Kidney (tissue), 13 donors: ENCODE measurements at regions not wholly inside any gene's neighbourhood (a gene's known extent, or its start where the extent isn't known, plus 50 kb on each side); places are given as distances from the start of the nearest gene placed in this dataset.
A peak's percentile ranks its signal among the peaks of the same experiment; 100 is the strongest.
"Not testable (repeated sequence)": the region's sequence is repeated elsewhere in the genome, so short reads cannot be mapped to it uniquely, and the experiment has no call there.

Source experiments
- DNase-seq, 5 donors: peaks; one replicate each; pipeline ENCODE4 v3.0.0-alpha.2; 2013 to 2020
- FAIRE-seq: peaks from 2 replicates; lab custom pipeline; 2012; peaks lifted over from hg19 to GRCh38; lab: Jason Lieb, UNC
- H3K27ac ChIP-seq, 2 donors: one replicate each; pipeline ENCODE4 v1.7.0; 2013; ENCODE audit warnings: low read depth in 2 of 2, low read length in 2 of 2, inconsistent platforms in 1 of 2
- H3K27me3 ChIP-seq: one replicate; pipeline ENCODE4 v1.7.1; 2013; ENCODE audit warnings: low read length, inconsistent platforms; ENCODE audit not compliant: control insufficient read depth, insufficient read depth
- H3K36me3 ChIP-seq, 3 donors: one replicate each; pipeline versions ENCODE4 v1.7.0 to v1.7.1; 2013; ENCODE audit warnings: low read length in 3 of 3, control low read depth in 1 of 3, inconsistent platforms in 1 of 3; ENCODE audit not compliant: insufficient read depth in 3 of 3, control insufficient read depth in 2 of 3
- H3K4me1 ChIP-seq, 3 donors: one replicate each; pipeline versions ENCODE4 v1.7.0 to v1.7.1; 2013; ENCODE audit warnings: low read length in 3 of 3, inconsistent platforms in 1 of 3, low read depth in 1 of 3; ENCODE audit not compliant: control insufficient read depth in 2 of 3, insufficient read depth in 2 of 3
- H3K4me3 ChIP-seq, 3 donors: one replicate each; pipeline versions ENCODE4 v1.7.0 to v1.8.1; 2013; ENCODE audit warnings: low read length in 3 of 3, control low read depth in 1 of 3, inconsistent platforms in 1 of 3
- H3K9ac ChIP-seq, 3 donors: one replicate each; pipeline versions ENCODE4 v1.7.0 to v1.7.1; 2013; ENCODE audit warnings: low read length in 3 of 3, control low read depth in 1 of 3, inconsistent platforms in 1 of 3
- H3K9me3 ChIP-seq, 3 donors: one replicate each; pipeline versions ENCODE4 v1.7.0 to v1.7.1; 2013; ENCODE audit warnings: low read length in 3 of 3, control low read depth in 1 of 3, inconsistent platforms in 1 of 3; ENCODE audit not compliant: control insufficient read depth in 2 of 3, insufficient read depth in 1 of 3
- intact Hi-C: fragments of 100-400 bp; cut with DNase I; formaldehyde crosslinking; loops from one replicate; pipeline ENCODE4 v1.11.1; 2022
- TF ChIP-seq, protein P1 (sequence below): IDR thresholded peaks from 3 replicates; pipeline ENCODE4 v1.5.1; 2012; ENCODE audit warnings: mild to moderate bottlenecking, moderate library complexity, borderline replicate concordance; ENCODE audit not compliant: insufficient read depth; ENCODE audit errors: extremely low read depth
- donor health status: control.
- donor health status: control.
- donor health status: control.
- donor health status: control.
- donor health status: control.
- donor health status: DM: yes; HTN: yes; CAD: no.
- donor health status: Normal renal cell carcinoma (clear cell type).

DNA sequence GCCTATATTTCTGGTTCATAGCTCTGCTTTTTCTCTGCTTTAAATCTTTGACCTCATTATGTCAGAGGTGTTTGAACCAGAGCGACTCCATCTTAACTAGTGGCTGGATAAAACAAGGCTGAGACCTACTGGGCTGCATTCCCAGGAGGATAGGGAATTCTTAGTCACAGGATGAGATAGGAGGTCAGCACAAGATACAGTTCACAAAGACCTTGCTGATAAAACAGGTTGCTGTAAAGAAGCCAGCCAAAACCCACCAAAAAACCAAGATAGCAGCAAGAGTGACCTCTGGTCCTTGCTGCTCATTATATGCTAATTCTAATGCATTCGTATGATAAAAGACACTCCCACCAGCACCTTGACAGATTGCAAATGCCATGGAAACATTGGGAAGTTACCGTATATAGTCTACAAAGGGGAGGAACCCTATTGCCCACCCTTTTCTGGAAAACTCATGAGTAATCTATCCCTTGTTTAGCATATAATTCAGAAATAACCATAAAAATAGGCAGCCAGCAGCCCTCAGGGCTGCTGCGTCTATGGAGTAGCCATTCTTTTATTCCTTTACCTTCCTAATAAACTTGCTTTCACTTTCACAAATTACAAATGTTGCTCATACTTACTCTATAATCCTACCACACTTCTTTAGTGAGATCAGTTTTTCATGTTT, 193.9 kb downstream of the NAF1 start:
- H3K9me3 ChIP-seq, result no peaks in the 10 kb centered on the region
- no peaks in the 10 kb centered on the region for H3K4me1 ChIP-seq
- H3K27ac ChIP-seq, result no peak overlapping the region
- H3K9ac ChIP-seq, result no peak overlapping the region
- TF ChIP-seq, protein P1, sequence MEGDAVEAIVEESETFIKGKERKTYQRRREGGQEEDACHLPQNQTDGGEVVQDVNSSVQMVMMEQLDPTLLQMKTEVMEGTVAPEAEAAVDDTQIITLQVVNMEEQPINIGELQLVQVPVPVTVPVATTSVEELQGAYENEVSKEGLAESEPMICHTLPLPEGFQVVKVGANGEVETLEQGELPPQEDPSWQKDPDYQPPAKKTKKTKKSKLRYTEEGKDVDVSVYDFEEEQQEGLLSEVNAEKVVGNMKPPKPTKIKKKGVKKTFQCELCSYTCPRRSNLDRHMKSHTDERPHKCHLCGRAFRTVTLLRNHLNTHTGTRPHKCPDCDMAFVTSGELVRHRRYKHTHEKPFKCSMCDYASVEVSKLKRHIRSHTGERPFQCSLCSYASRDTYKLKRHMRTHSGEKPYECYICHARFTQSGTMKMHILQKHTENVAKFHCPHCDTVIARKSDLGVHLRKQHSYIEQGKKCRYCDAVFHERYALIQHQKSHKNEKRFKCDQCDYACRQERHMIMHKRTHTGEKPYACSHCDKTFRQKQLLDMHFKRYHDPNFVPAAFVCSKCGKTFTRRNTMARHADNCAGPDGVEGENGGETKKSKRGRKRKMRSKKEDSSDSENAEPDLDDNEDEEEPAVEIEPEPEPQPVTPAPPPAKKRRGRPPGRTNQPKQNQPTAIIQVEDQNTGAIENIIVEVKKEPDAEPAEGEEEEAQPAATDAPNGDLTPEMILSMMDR, result no peak
- intact Hi-C loops, result no loop called here
- no peaks in the 10 kb centered on the region for H3K36me3 ChIP-seq
- DNase-seq (no peak), FAIRE-seq (no peak)
- no peak overlapping the region for H3K4me3 ChIP-seq
- H3K27me3 ChIP-seq, result no peaks in the 10 kb centered on the region

DNA sequence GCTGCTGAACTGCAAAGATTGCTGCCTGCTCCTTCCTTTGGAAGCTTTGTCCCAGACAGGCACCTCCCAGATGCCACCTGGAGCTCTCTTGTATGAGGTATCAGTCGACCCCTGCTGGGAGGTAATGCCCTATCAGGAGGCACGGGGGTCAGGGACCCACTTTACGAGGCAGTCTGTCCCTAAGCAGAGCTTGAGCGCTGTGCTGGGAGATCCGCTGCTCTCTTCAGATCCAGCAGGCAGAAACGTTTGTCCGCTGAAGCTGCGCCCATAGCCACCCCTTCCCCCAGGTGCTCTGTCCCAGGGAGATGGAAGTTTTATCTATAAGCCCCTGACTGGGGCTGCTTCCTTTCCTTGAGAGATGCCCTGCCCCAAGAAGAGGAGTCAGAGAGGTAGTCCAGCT, 197.5 kb downstream of the NAF1 start:
- no peaks in the 10 kb centered on the region for H3K4me1 ChIP-seq
- intact Hi-C loops, result no loop called here
- H3K36me3 ChIP-seq, result no peaks in the 10 kb centered on the region
- H3K9me3 ChIP-seq, result no peaks in the 10 kb centered on the region
- TF ChIP-seq, protein P1, result no peak
- FAIRE-seq (no peak), DNase-seq (no peak)
- no peak overlapping the region for H3K9ac ChIP-seq
- no peak overlapping the region for H3K27ac ChIP-seq
- H3K4me3 ChIP-seq, result no peak overlapping the region
- H3K27me3 ChIP-seq, result no peaks in the 10 kb centered on the region

DNA sequence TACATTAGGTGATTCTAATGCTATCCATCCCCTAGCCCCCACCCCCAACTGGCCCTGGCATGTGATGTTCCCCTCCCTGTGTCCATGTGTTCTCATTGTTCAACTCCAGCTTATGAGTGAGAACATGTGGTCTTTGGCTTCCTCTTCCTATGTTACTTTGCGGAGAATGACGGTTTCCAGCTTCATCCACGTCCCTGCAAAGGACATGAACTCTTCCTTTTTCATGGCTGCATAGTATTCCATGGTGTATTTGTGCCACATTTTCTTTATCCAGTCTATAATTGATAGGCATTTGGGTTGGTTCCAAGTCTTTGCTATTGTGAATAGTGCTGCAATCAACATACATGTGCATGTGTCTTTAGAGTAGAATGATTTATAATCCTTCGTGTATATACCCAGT, 200.7 kb downstream of the NAF1 start:
- H3K9ac ChIP-seq, H3K4me1 ChIP-seq, FAIRE-seq, DNase-seq, H3K9me3 ChIP-seq, H3K4me3 ChIP-seq, intact Hi-C loops, H3K27me3 ChIP-seq, H3K27ac ChIP-seq, H3K36me3 ChIP-seq: not testable (repeated sequence)

DNA sequence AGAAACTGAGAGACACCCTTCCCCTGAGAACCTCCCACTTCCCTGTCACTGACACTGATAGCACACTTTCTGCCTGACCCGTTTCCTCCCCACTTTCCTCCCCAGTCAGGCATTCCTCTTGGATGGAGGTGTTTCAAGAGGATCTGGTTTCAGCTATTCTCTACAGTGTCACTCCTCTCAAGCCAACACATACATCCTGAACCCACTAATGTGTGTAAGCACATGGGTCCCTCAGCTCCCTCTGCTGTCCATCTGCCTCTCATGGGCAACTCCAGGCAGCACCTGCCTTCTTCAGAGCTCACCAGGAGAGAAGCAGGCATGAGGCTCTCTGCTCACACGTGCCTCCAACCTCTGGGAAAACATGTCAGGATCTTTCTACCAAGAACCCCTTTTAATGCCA, 207.6 kb downstream of the NAF1 start:
- intact Hi-C loops, result no loop called here
- Histone ChIP-seq H3K27ac (no peak overlapping the region), H3K9ac (no peak overlapping the region), H3K4me1 (no peaks in the 10 kb centered on the region), H3K36me3 (no peaks in the 10 kb centered on the region), H3K4me3 (no peak overlapping the region), H3K9me3 (no peaks in the 10 kb centered on the region), H3K27me3 (no peaks in the 10 kb centered on the region)
- DNase-seq (peak in 3 of 5 donors; percentile 22 to 60 (median 53)), FAIRE-seq (no peak)
- TF ChIP-seq, protein P1, result no peak
